Osteoblast (primary cell): ENCODE measurements at regions not wholly inside any gene's neighbourhood (a gene's known extent, or its start where the extent isn't known, plus 50 kb on each side); places are given as distances from the start of the nearest gene placed in this dataset.

Experiments used
- DNase-seq: peaks from one replicate; pipeline ENCODE4 v3.0.0; 2011; ENCODE audit warnings: low spot score, mixed read lengths; ENCODE audit not compliant: insufficient read length; ENCODE audit errors: missing footprints
- H2AFZ ChIP-seq: 2 replicates; pipeline ENCODE4 v1.6.0; 2011; ENCODE audit warnings: mild to moderate bottlenecking, low read length
- H3K27ac ChIP-seq: 2 replicates; pipeline ENCODE4 v1.5.1; 2011; ENCODE audit warnings: mild to moderate bottlenecking, low read depth, low read length, moderate library complexity
- H3K27me3 ChIP-seq: 2 replicates; pipeline ENCODE4 v1.6.0; 2012; ENCODE audit warnings: mild to moderate bottlenecking, control low read depth, inconsistent platforms, low read length, moderate library complexity; ENCODE audit not compliant: insufficient read depth
- H3K36me3 ChIP-seq: 2 replicates; pipeline ENCODE4 v1.5.1; 2011; ENCODE audit warnings: mild to moderate bottlenecking, low read length, control low read depth, moderate library complexity; ENCODE audit not compliant: insufficient read depth
- H3K4me1 ChIP-seq: 2 replicates; pipeline ENCODE4 v1.5.1; 2011; ENCODE audit warnings: mild to moderate bottlenecking, low read length, control low read depth, moderate library complexity; ENCODE audit not compliant: insufficient read depth
- H3K4me2 ChIP-seq: 2 replicates; pipeline ENCODE4 v1.6.0; 2011; ENCODE audit warnings: mild to moderate bottlenecking, low read length; ENCODE audit not compliant: insufficient read depth
- H3K4me3 ChIP-seq: fragments of 200-600 bp; sonication (generic); 3 replicates; pipeline ENCODE4 v1.5.1; 2012; ENCODE audit warnings: mild to moderate bottlenecking, low read length, inconsistent platforms; ENCODE audit not compliant: insufficient read depth
- H3K79me2 ChIP-seq: 2 replicates; pipeline ENCODE4 v1.6.0; 2012; ENCODE audit warnings: mild to moderate bottlenecking, low read length, control low read depth, inconsistent platforms; ENCODE audit not compliant: insufficient read depth
- H3K9me3 ChIP-seq: 2 replicates; pipeline ENCODE4 v1.5.1; 2011; ENCODE audit warnings: low read depth, low read length, control low read depth
- H4K20me1 ChIP-seq: 2 replicates; pipeline ENCODE4 v1.6.0; 2012; ENCODE audit warnings: mild to moderate bottlenecking, low read length, control low read depth; ENCODE audit not compliant: insufficient read depth
- TF ChIP-seq, protein P1 (sequence below): IDR thresholded peaks from 2 replicates; pipeline ENCODE4 v1.5.1; 2011; ENCODE audit warnings: mild to moderate bottlenecking, low read depth, low read length, moderate library complexity; ENCODE audit errors: extremely low read depth

GRCh38 chr22:49213731-49214352 is 613.8 kb downstream of the BRD1 start:
- H3K4me1 ChIP-seq, result no peaks in the 10 kb centered on the region
- no peak overlapping the region for H3K4me2 ChIP-seq
- H4K20me1 ChIP-seq, result no peaks in the 10 kb centered on the region
- no peaks in the 10 kb centered on the region for H3K27me3 ChIP-seq
- no peak overlapping the region for H2AFZ ChIP-seq
- H3K4me3 ChIP-seq, result no peak overlapping the region
- H3K9me3 ChIP-seq, result peaks cover 2% of the 10 kb centered on the region
- no peaks in the 10 kb centered on the region for H3K36me3 ChIP-seq
- DNase-seq, result peak; percentile 32
- no peak overlapping the region for H3K27ac ChIP-seq
- TF ChIP-seq, protein P1, sequence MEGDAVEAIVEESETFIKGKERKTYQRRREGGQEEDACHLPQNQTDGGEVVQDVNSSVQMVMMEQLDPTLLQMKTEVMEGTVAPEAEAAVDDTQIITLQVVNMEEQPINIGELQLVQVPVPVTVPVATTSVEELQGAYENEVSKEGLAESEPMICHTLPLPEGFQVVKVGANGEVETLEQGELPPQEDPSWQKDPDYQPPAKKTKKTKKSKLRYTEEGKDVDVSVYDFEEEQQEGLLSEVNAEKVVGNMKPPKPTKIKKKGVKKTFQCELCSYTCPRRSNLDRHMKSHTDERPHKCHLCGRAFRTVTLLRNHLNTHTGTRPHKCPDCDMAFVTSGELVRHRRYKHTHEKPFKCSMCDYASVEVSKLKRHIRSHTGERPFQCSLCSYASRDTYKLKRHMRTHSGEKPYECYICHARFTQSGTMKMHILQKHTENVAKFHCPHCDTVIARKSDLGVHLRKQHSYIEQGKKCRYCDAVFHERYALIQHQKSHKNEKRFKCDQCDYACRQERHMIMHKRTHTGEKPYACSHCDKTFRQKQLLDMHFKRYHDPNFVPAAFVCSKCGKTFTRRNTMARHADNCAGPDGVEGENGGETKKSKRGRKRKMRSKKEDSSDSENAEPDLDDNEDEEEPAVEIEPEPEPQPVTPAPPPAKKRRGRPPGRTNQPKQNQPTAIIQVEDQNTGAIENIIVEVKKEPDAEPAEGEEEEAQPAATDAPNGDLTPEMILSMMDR, result no peak
- H3K79me2 ChIP-seq, result no peaks in the 10 kb centered on the region

- H3K27ac ChIP-seq, result no peak overlapping the region
- no peaks in the 10 kb centered on the region for H3K4me1 ChIP-seq
- no peak overlapping the region for H3K4me2 ChIP-seq
- no peaks in the 10 kb centered on the region for H3K79me2 ChIP-seq
- no peak overlapping the region for H2AFZ ChIP-seq
- no peak for DNase-seq
- H3K36me3 ChIP-seq, result no peaks in the 10 kb centered on the region
- TF ChIP-seq, protein P1, result no peak
- no peaks in the 10 kb centered on the region for H3K27me3 ChIP-seq
- no peaks in the 10 kb centered on the region for H4K20me1 ChIP-seq
- peaks cover 2% of the 10 kb centered on the region for H3K9me3 ChIP-seq
- no peak overlapping the region for H3K4me3 ChIP-seq
Measured at GRCh38 chr22:49212466-49212865, 615.2 kb downstream of the BRD1 start.

- Histone ChIP-seq H3K4me2 (no peak overlapping the region), H3K9me3 (peaks cover 2% of the 10 kb centered on the region)
- TF ChIP-seq, protein P1, result no peak
Measured at GRCh38 chr22:49212002-49212401, 615.7 kb downstream of the BRD1 start.

DNA sequence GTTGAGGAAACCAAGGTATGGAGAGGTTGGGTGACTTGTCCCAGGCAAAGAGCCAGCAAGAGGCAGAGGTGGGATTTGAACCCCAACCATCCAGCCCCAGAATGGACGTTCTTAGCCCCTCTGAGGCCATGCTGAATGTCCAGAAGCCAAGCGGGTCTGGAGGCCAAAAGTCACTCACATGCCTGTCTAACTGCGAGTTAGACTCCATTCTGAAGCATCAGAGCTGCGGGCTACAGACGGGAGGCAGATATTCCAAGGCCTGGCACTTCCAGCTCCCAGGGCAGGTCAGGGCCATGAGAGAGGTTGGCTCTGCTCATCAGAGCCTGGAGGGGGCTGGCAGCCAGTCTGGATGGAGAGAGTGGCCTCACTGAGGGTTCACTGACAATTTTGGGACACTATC is 616.5 kb downstream of the BRD1 start:
- Histone ChIP-seq H3K9me3 (peaks cover 2% of the 10 kb centered on the region), H3K27ac (no peak overlapping the region), H2AFZ (no peak overlapping the region), H3K4me1 (no peaks in the 10 kb centered on the region), H3K36me3 (no peaks in the 10 kb centered on the region), H4K20me1 (no peaks in the 10 kb centered on the region), H3K79me2 (no peaks in the 10 kb centered on the region), H3K4me3 (no peak overlapping the region), H3K27me3 (no peaks in the 10 kb centered on the region), H3K4me2 (no peak overlapping the region)
- peak; percentile 63 for DNase-seq
- TF ChIP-seq, protein P1, result no peak

More at GRCh38 chr22:49212002-49212401, 615.7 kb downstream of the BRD1 start:
- no peak overlapping the region for H3K4me3 ChIP-seq
- no peak overlapping the region for H2AFZ ChIP-seq
- H3K27ac ChIP-seq, result no peak overlapping the region
- H3K27me3 ChIP-seq, result no peaks in the 10 kb centered on the region
- no peaks in the 10 kb centered on the region for H4K20me1 ChIP-seq
- no peaks in the 10 kb centered on the region for H3K4me1 ChIP-seq
- H3K36me3 ChIP-seq, result no peaks in the 10 kb centered on the region
- no peaks in the 10 kb centered on the region for H3K79me2 ChIP-seq
- no peak for DNase-seq
